ENCODE measurements at regions not wholly inside any gene's neighbourhood (a gene's known extent, or its start where the extent isn't known, plus 50 kb on each side); places are given as distances from the start of the nearest gene placed in this dataset.
"Not testable (repeated sequence)": the region's sequence is repeated elsewhere in the genome, so short reads cannot be mapped to it uniquely, and the experiment has no call there.

GRCh38 chr14:29982171-29982570, 54.5 kb upstream of the PRKD1 start:
- DNase-seq (ENCODE audit: low read depth in 2 of 2), result no peak

- DNase-seq (ENCODE audit: low read depth in 2 of 2), result no peak
Measured at GRCh38 chr14:29982993-29983392, 55.3 kb upstream of the PRKD1 start.

- DNase-seq (ENCODE audit: low read depth in 2 of 2), result not testable (repeated sequence)
Measured at GRCh38 chr14:29990344-29990857, 62.8 kb upstream of the PRKD1 start.

- DNase-seq (ENCODE audit: low read depth in 2 of 2), result no peak
Measured at GRCh38 chr14:29990993-29991392, 63.3 kb upstream of the PRKD1 start.

- DNase-seq (ENCODE audit: low read depth in 2 of 2), result no peak
Measured at GRCh38 chr14:29993143-29993542, 65.5 kb upstream of the PRKD1 start.

GRCh38 chr14:29999013-29999539, 71.4 kb upstream of the PRKD1 start:
- no peak for DNase-seq (ENCODE audit: low read depth in 2 of 2)

- no peak for DNase-seq (ENCODE audit: low read depth in 2 of 2)
Measured at GRCh38 chr14:30002859-30003258, 75.2 kb upstream of the PRKD1 start.

GRCh38 chr14:30005114-30005808, 77.6 kb upstream of the PRKD1 start:
- DNase-seq (ENCODE audit: low read depth in 2 of 2), result no peak

GRCh38 chr14:30006695-30007094, 79.0 kb upstream of the PRKD1 start:
- no peak for DNase-seq (ENCODE audit: low read depth in 2 of 2)

GRCh38 chr14:30015489-30015888, 87.8 kb upstream of the PRKD1 start:
- DNase-seq (ENCODE audit: low read depth in 2 of 2), result no peak

- DNase-seq (ENCODE audit: low read depth in 2 of 2), result no peak
Measured at GRCh38 chr14:30016002-30016401, 88.4 kb upstream of the PRKD1 start.

- no peak for DNase-seq (ENCODE audit: low read depth in 2 of 2)
Measured at GRCh38 chr14:30017370-30017993, 89.8 kb upstream of the PRKD1 start.

GRCh38 chr14:30020271-30020670, 92.6 kb upstream of the PRKD1 start:
- DNase-seq (ENCODE audit: low read depth in 2 of 2), result no peak

GRCh38 chr14:30020687-30021086, 93.0 kb upstream of the PRKD1 start:
- DNase-seq (ENCODE audit: low read depth in 2 of 2), result no peak

GRCh38 chr14:30023350-30023749, 95.7 kb upstream of the PRKD1 start:
- not testable (repeated sequence) for DNase-seq (ENCODE audit: low read depth in 2 of 2)

GRCh38 chr14:30034152-30034551, 106.5 kb upstream of the PRKD1 start:
- DNase-seq (ENCODE audit: low read depth in 2 of 2), result no peak

- no peak for DNase-seq (ENCODE audit: low read depth in 2 of 2)
Measured at GRCh38 chr14:30035361-30035760, 107.7 kb upstream of the PRKD1 start.

- DNase-seq (ENCODE audit: low read depth in 2 of 2), result no peak
Measured at GRCh38 chr14:30045720-30046119, 118.1 kb upstream of the PRKD1 start.

GRCh38 chr14:30053103-30053502, 125.5 kb upstream of the PRKD1 start:
- DNase-seq (ENCODE audit: low read depth in 2 of 2), result no peak

GRCh38 chr14:30054201-30054600, 126.6 kb upstream of the PRKD1 start:
- no peak for DNase-seq (ENCODE audit: low read depth in 2 of 2)

- no peak for DNase-seq (ENCODE audit: low read depth in 2 of 2)
Measured at GRCh38 chr14:30058401-30058800, 130.8 kb upstream of the PRKD1 start.

- no peak for DNase-seq (ENCODE audit: low read depth in 2 of 2)
Measured at GRCh38 chr14:30063746-30064145, 136.1 kb upstream of the PRKD1 start.

GRCh38 chr14:30064454-30064853, 136.8 kb upstream of the PRKD1 start:
- no peak for DNase-seq (ENCODE audit: low read depth in 2 of 2)
